Bronchial epithelial cell (primary cell): ENCODE measurements at regions not wholly inside any gene's neighbourhood (a gene's known extent, or its start where the extent isn't known, plus 50 kb on each side); places are given as distances from the start of the nearest gene placed in this dataset.

Source experiments
- DNase-seq: peaks from one replicate; pipeline ENCODE4 v3.0.0-alpha.2; 2010; ENCODE audit warnings: low read depth
- FAIRE-seq: peaks from 2 replicates; lab custom pipeline; 2011; peaks lifted over from hg19 to GRCh38; lab: Jason Lieb, UNC
- H3K27me3 ChIP-seq: 2 replicates; pipeline ENCODE4 v1.5.1; 2011; ENCODE audit warnings: low read length; ENCODE audit not compliant: control insufficient read depth, insufficient read depth
- H3K36me3 ChIP-seq: 2 replicates; pipeline ENCODE4 v1.5.1; 2011; ENCODE audit warnings: low read length; ENCODE audit not compliant: control insufficient read depth, insufficient read depth
- H3K4me3 ChIP-seq: 2 replicates; pipeline ENCODE4 v1.5.1; 2011; ENCODE audit warnings: mild to moderate bottlenecking, low read depth, low read length, control low read depth
- CTCF ChIP-seq: IDR thresholded peaks from 2 replicates; pipeline ENCODE4 v1.5.1; 2011; ENCODE audit warnings: mild to moderate bottlenecking, moderate library complexity, low read length, control low read depth, inconsistent platforms; ENCODE audit not compliant: insufficient read depth, severe bottlenecking

- Histone ChIP-seq H3K27me3 (no peaks in the 10 kb centered on the region), H3K4me3 (no peak overlapping the region), H3K36me3 (no peaks in the 10 kb centered on the region)
- FAIRE-seq = no peak
- TF ChIP-seq CTCF = no peak
- no peak for DNase-seq
These were observed 830.5 kb upstream of the KLHL29 start for GRCh38 chr2:22554453-22554852.

GRCh38 chr2:22557406-22557805, 827.6 kb upstream of the KLHL29 start:
- Histone ChIP-seq H3K4me3 (no peak overlapping the region), H3K27me3 (no peaks in the 10 kb centered on the region), H3K36me3 (no peaks in the 10 kb centered on the region)
- TF ChIP-seq CTCF = no peak
- FAIRE-seq (no peak), DNase-seq (no peak)

GRCh38 chr2:22560021-22560420, 825.0 kb upstream of the KLHL29 start:
- H3K4me3 ChIP-seq = no peak overlapping the region
- TF ChIP-seq CTCF = no peak
- FAIRE-seq = no peak
- no peaks in the 10 kb centered on the region for H3K36me3 ChIP-seq
- no peak for DNase-seq
- H3K27me3 ChIP-seq = no peaks in the 10 kb centered on the region

- FAIRE-seq (no peak), DNase-seq (no peak)
- no peak for TF ChIP-seq CTCF
- no peaks in the 10 kb centered on the region for H3K27me3 ChIP-seq
- no peak overlapping the region for H3K4me3 ChIP-seq
- no peaks in the 10 kb centered on the region for H3K36me3 ChIP-seq
These were observed 805.6 kb upstream of the KLHL29 start for GRCh38 chr2:22579341-22579740.

- FAIRE-seq = no peak
These were observed 802.9 kb upstream of the KLHL29 start for GRCh38 chr2:22582107-22582506.

More at GRCh38 chr2:22582107-22582506, 802.9 kb upstream of the KLHL29 start:
- no peak for DNase-seq
- Histone ChIP-seq H3K4me3 (no peak overlapping the region), H3K27me3 (no peaks in the 10 kb centered on the region), H3K36me3 (no peaks in the 10 kb centered on the region)
- no peak for TF ChIP-seq CTCF
